Mesodermal cell (in vitro differentiated cells): ENCODE measurements at regions not wholly inside any gene's neighbourhood (a gene's known extent, or its start where the extent isn't known, plus 50 kb on each side); places are given as distances from the start of the nearest gene placed in this dataset.

Experiments
- H3K27ac ChIP-seq: 2 replicates; pipeline ENCODE4 v1.7.0; 2013; ENCODE audit warnings: mild to moderate bottlenecking, low read depth, low read length, moderate library complexity; ENCODE audit not compliant: severe bottlenecking
- H3K36me3 ChIP-seq: 2 replicates; pipeline ENCODE4 v1.7.1; 2013; ENCODE audit warnings: mild to moderate bottlenecking, low read length, moderate library complexity; ENCODE audit not compliant: control insufficient read depth, insufficient read depth
- H3K4me1 ChIP-seq: one replicate; pipeline ENCODE4 v1.7.1; 2013; ENCODE audit warnings: mild to moderate bottlenecking, low read length; ENCODE audit not compliant: insufficient read depth, control insufficient read depth, poor library complexity, severe bottlenecking
- H3K4me3 ChIP-seq: 2 replicates; pipeline ENCODE4 v1.7.0; 2013; ENCODE audit warnings: low read length, control low read depth, mild to moderate bottlenecking; ENCODE audit not compliant: insufficient read depth, poor library complexity, severe bottlenecking; ENCODE audit errors: extremely low read depth
- H3K9me3 ChIP-seq: 2 replicates; pipeline ENCODE4 v1.7.1; 2013; ENCODE audit warnings: mild to moderate bottlenecking, low read length, moderate library complexity; ENCODE audit not compliant: control insufficient read depth
- WGBS, 2 experiments: methylation state at CpG; one replicate each; pipeline ENCODE4 v1.1.5; 2013; ENCODE audit warnings: missing lambda C conversion rate in 2 of 2; ENCODE audit not compliant: insufficient coverage in 2 of 2; 5-methylcytosine and 5-hydroxymethylcytosine counted together

GRCh38 chr10:78628976-78629375, 439.8 kb upstream of the ZMIZ1 start:
- no peak overlapping the region for H3K4me3 ChIP-seq
- no peaks in the 10 kb centered on the region for H3K36me3 ChIP-seq
- no peaks in the 10 kb centered on the region for H3K9me3 ChIP-seq
- peaks cover 4% of the 10 kb centered on the region for H3K4me1 ChIP-seq
- WGBS, 2 experiments = 86 to 92% methylated on average over 8 of the region's 8 CpGs
- H3K27ac ChIP-seq = no peak overlapping the region

GRCh38 chr10:78629773-78630172, 439.0 kb upstream of the ZMIZ1 start:
- Histone ChIP-seq H3K27ac (no peak overlapping the region), H3K36me3 (no peaks in the 10 kb centered on the region), H3K4me1 (peaks cover 11% of the 10 kb centered on the region), H3K9me3 (no peaks in the 10 kb centered on the region), H3K4me3 (no peak overlapping the region)
- WGBS, 2 experiments = 91 to 95% methylated on average over 10 of the region's 11 CpGs

GRCh38 chr10:78630944-78631838, 437.6 kb upstream of the ZMIZ1 start:
- Histone ChIP-seq H3K36me3 (no peaks in the 10 kb centered on the region), H3K4me3 (no peak overlapping the region), H3K27ac (no peak overlapping the region), H3K4me1 (peaks cover 11% of the 10 kb centered on the region), H3K9me3 (no peaks in the 10 kb centered on the region)
- WGBS, 2 experiments = 87 to 90% methylated on average over 4 to 5 of the region's 12 CpGs

GRCh38 chr10:78634389-78634815, 434.4 kb upstream of the ZMIZ1 start:
- 31% methylated on average over 2 of the region's 2 CpGs for WGBS, 2 experiments
- peak overlapping the region; percentile 87 for H3K27ac ChIP-seq
- no peak overlapping the region for H3K4me3 ChIP-seq
- no peaks in the 10 kb centered on the region for H3K36me3 ChIP-seq
- no peaks in the 10 kb centered on the region for H3K9me3 ChIP-seq
- peaks cover 7% of the 10 kb centered on the region for H3K4me1 ChIP-seq

GRCh38 chr10:78634835-78635234, 433.9 kb upstream of the ZMIZ1 start:
- WGBS, 2 experiments = no CpG with 5 or more reads among the region's 2 CpGs
- Histone ChIP-seq H3K4me3 (no peak overlapping the region), H3K36me3 (no peaks in the 10 kb centered on the region), H3K4me1 (peaks cover 7% of the 10 kb centered on the region), H3K27ac (peak overlapping the region; percentile 87), H3K9me3 (no peaks in the 10 kb centered on the region)

- 100% methylated on average over 1 of the region's 2 CpGs; no CpG with 5 or more reads in 1 of the 2 experiments for WGBS, 2 experiments
- Histone ChIP-seq H3K36me3 (no peaks in the 10 kb centered on the region), H3K4me3 (no peak overlapping the region), H3K4me1 (peaks cover 2% of the 10 kb centered on the region), H3K9me3 (peaks cover 2% of the 10 kb centered on the region), H3K27ac (no peak overlapping the region)
Observed at GRCh38 chr10:78639629-78640028, 429.1 kb upstream of the ZMIZ1 start.

- H3K9me3 ChIP-seq = peaks cover 3% of the 10 kb centered on the region
- no peak overlapping the region for H3K27ac ChIP-seq
- WGBS, 2 experiments = 93 to 100% methylated on average over 3 of the region's 4 CpGs
- H3K4me1 ChIP-seq = no peaks in the 10 kb centered on the region
- H3K4me3 ChIP-seq = no peak overlapping the region
- H3K36me3 ChIP-seq = no peaks in the 10 kb centered on the region
Observed at GRCh38 chr10:78640796-78641636, 427.8 kb upstream of the ZMIZ1 start.

- H3K9me3 ChIP-seq = peaks cover 3% of the 10 kb centered on the region
- 84 to 96% methylated on average over 4 to 5 of the region's 5 CpGs for WGBS, 2 experiments
Observed at GRCh38 chr10:78641693-78642092, 427.1 kb upstream of the ZMIZ1 start.

GRCh38 chr10:78642269-78642816, 426.4 kb upstream of the ZMIZ1 start:
- 94 to 96% methylated on average over 3 to 4 of the region's 4 CpGs for WGBS, 2 experiments
- H3K27ac ChIP-seq = no peak overlapping the region
- H3K4me1 ChIP-seq = no peaks in the 10 kb centered on the region

More at GRCh38 chr10:78641693-78642092, 427.1 kb upstream of the ZMIZ1 start:
- Histone ChIP-seq H3K36me3 (no peaks in the 10 kb centered on the region), H3K4me1 (no peaks in the 10 kb centered on the region), H3K4me3 (no peak overlapping the region), H3K27ac (no peak overlapping the region)

GRCh38 chr10:78643513-78643912, 425.3 kb upstream of the ZMIZ1 start:
- H3K9me3 ChIP-seq = peaks cover 3% of the 10 kb centered on the region
- WGBS, 2 experiments = 89 to 90% methylated on average over 4 of the region's 4 CpGs
- H3K4me3 ChIP-seq = no peak overlapping the region
- no peaks in the 10 kb centered on the region for H3K36me3 ChIP-seq
- no peak overlapping the region for H3K27ac ChIP-seq
- H3K4me1 ChIP-seq = peaks cover 3% of the 10 kb centered on the region

More at GRCh38 chr10:78642269-78642816, 426.4 kb upstream of the ZMIZ1 start:
- Histone ChIP-seq H3K4me3 (no peak overlapping the region), H3K36me3 (no peaks in the 10 kb centered on the region), H3K9me3 (peaks cover 3% of the 10 kb centered on the region)
